Tibial artery (tissue), 4 donors: ENCODE measurements at regions not wholly inside any gene's neighbourhood (a gene's known extent, or its start where the extent isn't known, plus 50 kb on each side); places are given as distances from the start of the nearest gene placed in this dataset.

Source experiments
- DNase-seq, 2 donors: peaks; one replicate each; pipeline ENCODE4 v3.0.0-alpha.2; 2019
- H3K27ac ChIP-seq, 2 donors: fragments of 200-600 bp; sonication (generic) in 1 of 2; 1 replicate in 1 of 2; 2 replicates in 1 of 2; pipeline ENCODE4 v1.5.1; 2018 to 2019; ENCODE audit warnings: mild to moderate bottlenecking in 1 of 2
- H3K27me3 ChIP-seq, 2 donors: fragments of 200-600 bp; sonication (generic) in 1 of 2; one replicate each; pipeline versions ENCODE4 v1.5.1 to v1.6.0; 2016 to 2019
- H3K36me3 ChIP-seq, 3 donors: fragments of 200-600 bp; sonication (generic) in 2 of 3; one replicate each; pipeline ENCODE4 v1.5.1; 2016 to 2019; ENCODE audit warnings: mild to moderate bottlenecking in 2 of 3
- H3K4me1 ChIP-seq, 4 donors: fragments of 200-600 bp; sonication (generic) in 2 of 4; 1 replicate in 3 of 4; 2 replicates in 1 of 4; pipeline ENCODE4 v1.5.1; 2016 to 2019
- H3K4me3 ChIP-seq, 2 donors: fragments of 200-600 bp; sonication (generic) in 1 of 2; 1 replicate in 1 of 2; 2 replicates in 1 of 2; pipeline ENCODE4 v1.5.1; 2018 to 2019; ENCODE audit warnings: mild to moderate bottlenecking in 2 of 2
- H3K9me3 ChIP-seq, 3 donors: fragments of 200-600 bp; sonication (generic) in 1 of 3; one replicate each; pipeline ENCODE4 v1.5.1; 2016 to 2019
- CTCF ChIP-seq, 2 experiments: fragments of 200-600 bp in 1 of 2; fragments of 450-650 bp in 1 of 2; IDR thresholded peaks; one replicate each; pipeline ENCODE4 v1.5.1; 2017 to 2019; ENCODE audit warnings: antibody characterized with exemption in 2 of 2, mild to moderate bottlenecking in 1 of 2, moderate library complexity in 1 of 2
- intact Hi-C: fragments of 100-400 bp; cut with DNase I; formaldehyde crosslinking; loops from one replicate; pipeline ENCODE4 v1.15.0; 2023; ENCODE audit warnings: low total_unique reads

DNA sequence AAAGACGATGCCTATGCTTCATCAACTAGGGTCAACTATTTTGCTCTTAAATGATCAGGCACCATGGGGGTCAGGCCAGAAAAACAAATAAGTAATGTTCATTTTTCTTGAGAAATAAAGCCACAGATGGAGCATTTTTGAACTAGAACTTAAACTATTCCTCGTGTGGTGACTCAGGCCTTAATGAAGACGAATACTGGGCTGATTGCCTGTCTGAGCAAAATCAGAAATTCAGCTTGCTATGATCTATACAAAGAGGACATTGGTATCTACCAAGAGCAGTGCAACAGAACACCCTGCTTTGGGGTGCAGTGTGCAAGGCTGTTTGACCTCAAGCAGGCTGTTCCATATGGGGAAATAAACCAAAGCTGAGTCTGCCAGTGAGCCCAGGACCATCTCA, 176.0 kb downstream of the NRP2 start:
- Histone ChIP-seq H3K4me1 (no peaks in the 10 kb centered on the region), H3K9me3 (no peaks in the 10 kb centered on the region), H3K27me3 (no peaks in the 10 kb centered on the region), H3K36me3 (no peaks in the 10 kb centered on the region), H3K27ac (no peak overlapping the region), H3K4me3 (no peak overlapping the region)
- no peak for TF ChIP-seq CTCF (IDR thresholded peaks at IDR 0.05)
- DNase-seq = no peak
- intact Hi-C loops = no loop called here

DNA sequence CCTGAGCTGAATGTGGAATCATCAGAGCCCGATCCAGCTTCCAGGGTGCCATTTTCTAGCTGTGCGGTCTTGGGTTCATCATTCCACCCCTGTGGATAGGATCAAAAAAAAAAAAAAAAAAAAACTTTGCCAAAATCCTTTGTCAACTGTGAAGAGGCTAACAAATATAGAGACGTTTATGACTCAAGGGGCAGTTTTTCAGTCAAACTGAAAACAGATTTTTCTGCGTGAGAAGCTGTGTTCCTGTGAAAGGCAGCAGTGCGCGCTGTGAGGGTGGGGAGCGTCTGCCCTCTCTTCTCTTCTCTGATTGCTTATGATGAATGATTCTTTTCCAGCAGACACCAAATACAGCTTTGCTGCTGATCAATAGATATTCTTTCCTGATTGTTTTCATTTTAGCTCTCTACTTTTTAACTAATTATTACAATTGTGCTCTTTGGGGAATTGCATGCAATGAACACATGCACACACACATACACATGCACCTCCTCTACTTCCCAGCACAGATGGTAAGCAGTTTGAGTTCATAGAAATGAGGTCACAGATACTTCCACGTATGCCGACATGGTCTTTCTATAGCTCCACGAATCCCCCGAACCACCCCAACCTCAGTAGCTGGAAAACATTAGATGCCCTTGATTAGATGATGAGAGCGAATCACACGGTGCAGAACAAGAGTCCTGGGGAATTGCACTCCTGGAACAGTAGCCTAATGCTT, 175.4 kb downstream of the NRP2 start:
- intact Hi-C loops = no loop called here
- no peak for TF ChIP-seq CTCF (IDR thresholded peaks at IDR 0.05)
- DNase-seq = no peak
- Histone ChIP-seq H3K4me1 (no peaks in the 10 kb centered on the region), H3K27ac (no peak overlapping the region), H3K36me3 (no peaks in the 10 kb centered on the region), H3K4me3 (no peak overlapping the region), H3K9me3 (no peaks in the 10 kb centered on the region), H3K27me3 (no peaks in the 10 kb centered on the region)

GRCh38 chr2:205852457-205852856, 170.2 kb downstream of the NRP2 start:
- Histone ChIP-seq H3K9me3 (no peaks in the 10 kb centered on the region), H3K4me3 (no peak overlapping the region), H3K27ac (no peak overlapping the region), H3K4me1 (no peaks in the 10 kb centered on the region), H3K27me3 (peaks cover 0 to 9% of the 10 kb centered on the region in 2 donors), H3K36me3 (no peaks in the 10 kb centered on the region)
- TF ChIP-seq CTCF (IDR thresholded peaks at IDR 0.05) = no peak
- intact Hi-C loops = no loop called here
- DNase-seq = no peak

DNA sequence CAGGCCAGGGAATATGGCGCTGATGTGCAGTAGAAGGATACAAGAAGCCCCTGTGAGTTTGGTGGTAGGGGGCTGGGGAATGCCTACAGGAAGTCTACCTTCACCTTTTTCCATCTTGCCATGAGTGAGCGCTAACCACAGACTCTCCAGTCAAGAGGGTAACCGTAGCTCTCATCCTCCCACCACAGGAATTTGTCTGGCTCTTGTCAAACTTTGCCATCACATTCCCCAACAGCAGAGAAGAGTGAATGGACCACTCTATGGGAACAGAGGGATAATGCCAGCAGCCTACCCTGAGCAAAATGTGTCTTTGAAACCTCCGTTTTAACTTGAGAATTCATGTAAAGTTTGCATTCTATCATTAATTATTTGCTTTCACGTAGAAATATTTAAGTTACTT, 168.3 kb downstream of the NRP2 start:
- DNase-seq = no peak
- Histone ChIP-seq H3K4me1 (no peaks in the 10 kb centered on the region), H3K4me3 (no peak overlapping the region), H3K27me3 (peaks cover 0 to 9% of the 10 kb centered on the region in 2 donors), H3K27ac (no peak overlapping the region), H3K9me3 (no peaks in the 10 kb centered on the region), H3K36me3 (no peaks in the 10 kb centered on the region)
- no peak for TF ChIP-seq CTCF (IDR thresholded peaks at IDR 0.05)
- intact Hi-C loops = no loop called here

DNA sequence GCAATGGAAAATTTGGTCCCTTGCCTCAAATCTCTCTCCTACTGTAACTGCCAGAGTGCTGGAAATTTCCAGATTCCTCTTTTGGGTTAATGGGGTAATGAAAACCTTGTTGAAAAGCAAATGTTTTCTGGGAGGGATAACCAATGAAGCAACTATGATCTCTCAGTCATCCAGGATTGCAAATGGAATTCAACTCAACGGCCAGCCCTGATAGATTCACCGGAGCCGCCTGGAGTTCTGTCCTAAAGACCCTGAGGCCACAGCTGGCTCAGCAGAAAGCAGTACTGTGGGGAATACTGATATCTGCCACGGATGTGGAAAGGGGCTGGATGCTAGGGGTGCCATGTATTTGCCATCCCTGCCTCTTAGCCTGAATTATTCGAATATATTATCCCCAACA, 167.8 kb downstream of the NRP2 start:
- H3K4me1 ChIP-seq = no peaks in the 10 kb centered on the region
- H3K4me3 ChIP-seq = no peak overlapping the region
- no peak for TF ChIP-seq CTCF (IDR thresholded peaks at IDR 0.05)
- no peaks in the 10 kb centered on the region for H3K9me3 ChIP-seq
- no peak for DNase-seq
- H3K36me3 ChIP-seq = no peaks in the 10 kb centered on the region
- intact Hi-C loops = no loop called here
- no peak overlapping the region for H3K27ac ChIP-seq
- peaks cover 0 to 9% of the 10 kb centered on the region in 2 donors for H3K27me3 ChIP-seq

DNA sequence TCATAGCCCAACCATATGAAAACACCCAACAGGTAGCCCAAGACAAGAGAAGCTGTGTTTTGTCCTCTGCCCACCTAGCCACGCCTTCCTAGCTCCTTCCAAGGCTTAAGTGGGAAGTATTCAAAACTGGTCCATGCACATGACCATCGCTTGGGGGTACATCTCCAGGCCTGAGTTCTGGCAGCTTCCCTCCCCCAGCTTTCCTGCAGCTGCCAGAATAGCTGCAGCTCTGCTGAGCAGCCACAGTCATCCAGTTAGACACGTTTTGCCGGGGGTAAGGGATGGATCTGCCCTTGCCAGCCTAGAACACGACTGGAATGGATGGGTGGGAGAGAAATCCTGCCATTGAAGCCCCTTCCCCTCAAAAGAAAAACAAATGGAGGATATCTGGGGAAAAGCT, 166.8 kb downstream of the NRP2 start:
- Histone ChIP-seq H3K4me1 (no peaks in the 10 kb centered on the region), H3K9me3 (no peaks in the 10 kb centered on the region), H3K4me3 (no peak overlapping the region), H3K36me3 (no peaks in the 10 kb centered on the region), H3K27me3 (peaks cover 0 to 9% of the 10 kb centered on the region in 2 donors), H3K27ac (no peak overlapping the region)
- intact Hi-C loops = no loop called here
- no peak for DNase-seq
- no peak for TF ChIP-seq CTCF (IDR thresholded peaks at IDR 0.05)
